HG02623 (cell line): ENCODE measurements at regions not wholly inside any gene's neighbourhood (a gene's known extent, or its start where the extent isn't known, plus 50 kb on each side); places are given as distances from the start of the nearest gene placed in this dataset.

Experiments used
- ATAC-seq: cut with Tn5 transposase; IDR thresholded peaks from one replicate; pipeline ENCODE4 v1.9.1; 2021; ENCODE audit warnings: moderate library complexity; ENCODE audit not compliant: unreplicated experiment

- ATAC-seq = no peak
Observed at GRCh38 chr1:87717157-87717670, 388.5 kb downstream of the LMO4 start.

GRCh38 chr1:87718241-87718950, 389.7 kb downstream of the LMO4 start:
- no peak for ATAC-seq

GRCh38 chr1:87719658-87720057, 391.0 kb downstream of the LMO4 start:
- no peak for ATAC-seq

- no peak for ATAC-seq
Observed at GRCh38 chr1:87720561-87720960, 391.9 kb downstream of the LMO4 start.

- no peak for ATAC-seq
Observed at GRCh38 chr1:87723193-87723592, 394.5 kb downstream of the LMO4 start.

GRCh38 chr1:87728169-87728568, 399.5 kb downstream of the LMO4 start:
- ATAC-seq = no peak

- no peak for ATAC-seq
Observed at GRCh38 chr1:87730274-87731216, 401.9 kb downstream of the LMO4 start.

GRCh38 chr1:87733386-87733785, 404.7 kb downstream of the LMO4 start:
- no peak for ATAC-seq

- ATAC-seq = no peak
Observed at GRCh38 chr1:87735750-87736149, 407.1 kb downstream of the LMO4 start.

GRCh38 chr1:87739141-87739540, 410.5 kb downstream of the LMO4 start:
- no peak for ATAC-seq

GRCh38 chr1:87739704-87740103, 411.0 kb downstream of the LMO4 start:
- ATAC-seq = no peak

- no peak for ATAC-seq
Observed at GRCh38 chr1:87743256-87743655, 414.6 kb downstream of the LMO4 start.

- no peak for ATAC-seq
Observed at GRCh38 chr1:87744056-87744455, 415.4 kb downstream of the LMO4 start.

GRCh38 chr1:87744763-87745162, 416.1 kb downstream of the LMO4 start:
- no peak for ATAC-seq

- ATAC-seq = no peak
Observed at GRCh38 chr1:87753366-87753765, 424.7 kb downstream of the LMO4 start.

GRCh38 chr1:87754139-87754538, 425.5 kb downstream of the LMO4 start:
- ATAC-seq = no peak

- no peak for ATAC-seq
Observed at GRCh38 chr1:87757676-87758075, 429.0 kb downstream of the LMO4 start.

- no peak for ATAC-seq
Observed at GRCh38 chr1:87759421-87760087, 430.9 kb downstream of the LMO4 start.

- no peak for ATAC-seq
Observed at GRCh38 chr1:87760155-87760554, 431.5 kb downstream of the LMO4 start.

GRCh38 chr1:87760654-87761053, 432.0 kb downstream of the LMO4 start:
- ATAC-seq = no peak

GRCh38 chr1:87763483-87763882, 434.8 kb downstream of the LMO4 start:
- ATAC-seq = no peak
